Cardiac fibroblast (primary cell): ENCODE measurements at regions not wholly inside any gene's neighbourhood (a gene's known extent, or its start where the extent isn't known, plus 50 kb on each side); places are given as distances from the start of the nearest gene placed in this dataset.

Experiments used
- DNase-seq, 2 donors: peaks; one replicate each; pipeline versions ENCODE4 v3.0.0 to v3.0.0-alpha.2; 2010; ENCODE audit warnings: low read depth in 2 of 2
- H3K4me3 ChIP-seq, 2 donors: replicated peaks in 1 of 2; 1 replicate in 1 of 2; 2 replicates in 1 of 2; pipeline ENCODE4 v1.5.1; 2011; ENCODE audit warnings: low read depth in 2 of 2, low read length in 2 of 2, mild to moderate bottlenecking in 2 of 2, moderate library complexity in 1 of 2
- TF ChIP-seq, protein P1 (sequence below): IDR thresholded peaks from one replicate; pipeline ENCODE4 v1.5.1; 2011; ENCODE audit warnings: low read depth, mild to moderate bottlenecking, low read length, inconsistent platforms

DNA sequence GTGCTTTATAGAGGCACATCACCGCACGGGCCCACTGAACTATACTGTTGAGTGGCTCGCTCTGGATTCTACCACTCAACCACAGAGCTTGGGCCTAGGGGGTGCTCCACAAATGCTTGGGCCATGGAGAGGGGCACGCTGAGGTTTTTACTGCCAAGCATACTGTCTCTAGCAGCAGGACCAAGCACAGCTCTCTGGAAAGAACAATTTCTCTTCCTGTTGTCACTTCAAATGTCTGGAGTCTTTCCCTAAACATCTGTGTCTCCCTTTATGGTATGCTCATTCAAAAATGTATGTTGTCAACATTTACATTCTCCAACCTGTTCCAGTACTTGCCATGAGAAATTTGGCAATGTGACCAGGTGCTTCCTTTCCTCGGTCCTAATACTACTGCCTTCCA, 114.7 kb upstream of the TPM1 start:
- no peak overlapping the region for H3K4me3 ChIP-seq
- DNase-seq = no peak
- TF ChIP-seq, protein P1, sequence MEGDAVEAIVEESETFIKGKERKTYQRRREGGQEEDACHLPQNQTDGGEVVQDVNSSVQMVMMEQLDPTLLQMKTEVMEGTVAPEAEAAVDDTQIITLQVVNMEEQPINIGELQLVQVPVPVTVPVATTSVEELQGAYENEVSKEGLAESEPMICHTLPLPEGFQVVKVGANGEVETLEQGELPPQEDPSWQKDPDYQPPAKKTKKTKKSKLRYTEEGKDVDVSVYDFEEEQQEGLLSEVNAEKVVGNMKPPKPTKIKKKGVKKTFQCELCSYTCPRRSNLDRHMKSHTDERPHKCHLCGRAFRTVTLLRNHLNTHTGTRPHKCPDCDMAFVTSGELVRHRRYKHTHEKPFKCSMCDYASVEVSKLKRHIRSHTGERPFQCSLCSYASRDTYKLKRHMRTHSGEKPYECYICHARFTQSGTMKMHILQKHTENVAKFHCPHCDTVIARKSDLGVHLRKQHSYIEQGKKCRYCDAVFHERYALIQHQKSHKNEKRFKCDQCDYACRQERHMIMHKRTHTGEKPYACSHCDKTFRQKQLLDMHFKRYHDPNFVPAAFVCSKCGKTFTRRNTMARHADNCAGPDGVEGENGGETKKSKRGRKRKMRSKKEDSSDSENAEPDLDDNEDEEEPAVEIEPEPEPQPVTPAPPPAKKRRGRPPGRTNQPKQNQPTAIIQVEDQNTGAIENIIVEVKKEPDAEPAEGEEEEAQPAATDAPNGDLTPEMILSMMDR = no peak

DNA sequence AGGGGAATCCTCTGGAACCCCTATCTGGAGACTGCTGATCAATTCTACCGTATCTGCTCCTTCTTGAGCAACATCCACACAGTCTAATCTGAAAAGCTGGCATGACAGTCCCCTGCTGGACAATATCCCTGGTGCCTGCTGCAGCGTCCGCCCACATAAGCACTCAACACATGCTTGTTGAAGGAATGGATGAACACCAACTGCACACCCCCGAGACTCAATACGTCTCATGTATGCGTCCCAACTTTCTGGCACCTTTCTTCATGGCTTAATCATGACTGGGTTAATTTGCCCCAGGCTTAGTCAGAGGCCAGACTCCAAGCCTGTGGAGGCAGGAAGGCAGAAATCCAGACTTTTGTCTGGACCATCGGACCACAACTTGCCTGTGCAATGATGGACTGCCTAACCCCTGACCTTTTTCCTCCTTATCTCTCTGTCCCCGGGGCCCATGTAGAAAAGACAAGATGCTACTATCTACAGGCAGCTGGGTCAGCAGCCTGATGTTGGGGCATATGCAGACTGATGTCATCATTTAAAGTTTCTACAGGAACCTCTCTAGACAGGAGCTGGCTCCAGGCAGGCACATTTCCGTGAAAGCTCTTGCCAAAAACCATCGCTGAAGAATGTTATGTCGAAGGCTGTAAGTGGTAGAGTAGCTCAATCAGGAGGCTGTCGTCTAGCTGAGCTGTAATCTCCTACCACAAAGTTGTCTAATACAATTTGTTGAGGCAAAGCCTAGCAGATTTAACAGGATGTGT, 114.1 kb upstream of the TPM1 start:
- H3K4me3 ChIP-seq = no peak overlapping the region
- TF ChIP-seq, protein P1 = peak; percentile 24
- peak; percentile 93 to 94 for DNase-seq

DNA sequence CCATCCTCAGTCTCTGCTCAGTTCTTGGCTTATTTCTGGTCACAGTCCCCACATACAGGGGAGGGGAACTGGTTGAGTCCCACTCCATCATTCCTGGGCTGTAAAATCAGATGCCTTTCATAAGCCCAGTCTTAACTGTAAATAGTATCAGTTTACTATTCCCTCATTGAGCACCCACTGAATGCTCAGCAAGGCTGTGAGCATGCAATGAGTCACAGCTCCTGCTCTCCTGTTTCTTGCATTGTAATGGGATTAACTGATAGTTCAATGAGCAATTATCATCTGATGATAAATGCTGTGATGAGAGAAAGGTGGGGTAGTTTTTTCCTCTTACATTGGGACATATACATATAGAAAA, 113.6 kb upstream of the TPM1 start:
- peak in 1 of 2 donors; percentile 89 for DNase-seq
- H3K4me3 ChIP-seq = no peak overlapping the region

DNA sequence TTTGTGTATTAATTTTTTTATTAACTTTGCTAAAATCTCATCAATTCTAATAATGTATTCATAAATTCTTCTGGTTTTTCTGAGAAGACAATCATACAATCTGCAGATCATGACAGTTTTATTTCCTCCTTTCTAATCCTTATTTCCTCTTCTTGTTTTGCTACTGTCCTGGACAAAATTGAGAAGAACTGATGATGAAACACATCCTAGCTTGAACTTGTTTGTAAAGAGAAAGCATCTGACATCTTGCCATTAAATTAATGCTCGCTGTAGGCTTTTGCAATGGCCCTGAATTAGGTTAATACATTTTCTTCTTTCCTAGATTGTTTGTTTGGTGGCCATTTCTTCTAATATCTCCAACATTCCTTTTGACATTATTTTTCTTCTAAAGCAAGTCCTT, 110.9 kb upstream of the TPM1 start:
- DNase-seq = no peak
- TF ChIP-seq, protein P1 = no peak
- no peak overlapping the region for H3K4me3 ChIP-seq

More for the DNA sequence above, 113.6 kb upstream of the TPM1 start:
- TF ChIP-seq, protein P1 = no peak

DNA sequence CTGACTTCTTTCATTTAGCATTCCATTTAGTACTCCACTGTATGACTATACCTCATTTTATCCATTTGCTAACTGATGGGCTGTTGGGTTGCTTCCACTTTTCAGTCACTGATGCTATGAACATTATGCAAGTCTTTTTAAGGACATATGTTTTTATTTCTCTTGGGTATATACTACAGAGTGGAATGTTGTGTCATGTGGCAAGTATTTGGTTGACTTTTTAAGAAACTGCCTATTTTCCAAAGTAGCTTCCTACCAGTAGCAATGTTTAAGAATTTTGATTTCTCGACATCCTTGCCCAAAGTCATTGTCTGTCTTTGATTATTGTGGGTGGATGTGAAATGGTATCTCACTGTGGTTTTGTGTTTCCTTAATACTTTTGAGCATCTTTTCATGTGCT, 110.1 kb upstream of the TPM1 start:
- TF ChIP-seq, protein P1 = no peak
- peak; percentile 68 to 93 for DNase-seq
- no peak overlapping the region for H3K4me3 ChIP-seq

DNA sequence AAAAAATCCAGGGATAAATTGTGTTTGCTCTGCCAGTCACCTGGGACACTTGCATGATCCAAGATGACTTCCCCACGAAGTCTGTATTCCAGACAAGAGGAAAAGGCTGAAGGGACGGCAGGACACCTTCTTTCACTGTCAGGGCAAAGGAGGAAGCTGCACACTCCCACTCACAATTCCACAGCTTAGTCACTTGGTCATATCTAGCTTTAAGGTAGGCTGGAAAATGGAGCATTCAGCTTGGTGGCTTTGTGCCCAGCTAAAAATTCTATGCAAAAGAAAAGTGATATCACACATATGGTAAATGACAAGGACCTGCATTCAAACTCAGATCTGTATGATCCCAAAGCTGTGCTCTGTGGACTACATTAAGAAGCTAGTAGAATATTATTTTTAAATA, 109.2 kb upstream of the TPM1 start:
- peak in 1 of 2 donors; percentile 38 for DNase-seq
- TF ChIP-seq, protein P1 = no peak
- no peak overlapping the region for H3K4me3 ChIP-seq
